ENCODE measurements at regions not wholly inside any gene's neighbourhood (a gene's known extent, or its start where the extent isn't known, plus 50 kb on each side); places are given as distances from the start of the nearest gene placed in this dataset.
A peak's percentile ranks its signal among the peaks of the same experiment; 100 is the strongest.

DNA sequence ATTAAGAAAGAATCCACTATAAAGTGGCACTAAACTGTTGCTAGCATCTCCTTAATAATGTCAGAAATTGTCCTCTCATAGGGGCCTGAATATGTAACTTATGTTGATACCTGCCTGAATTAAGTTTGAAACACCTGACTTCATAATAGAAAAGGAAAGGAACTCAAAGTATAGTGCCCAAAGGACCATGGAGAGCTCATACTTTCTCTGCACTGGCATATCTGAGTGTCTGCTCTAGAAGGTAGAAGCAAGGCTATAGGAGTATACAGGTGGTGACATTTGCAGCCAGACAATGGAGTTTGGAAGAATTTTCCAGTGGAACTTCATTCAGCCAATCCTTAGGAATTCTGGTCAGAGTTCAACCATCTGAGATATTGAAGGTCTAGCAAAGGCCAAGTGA lies 988.9 kb downstream of the RAB28 start:
- TF ChIP-seq CTCF (IDR thresholded peaks at IDR 0.05) (no peak), POLR2A (IDR thresholded peaks at IDR 0.05) (no peak)
- Histone ChIP-seq H3K4me1 (replicated peaks in 1 of 2) (no peaks in the 10 kb centered on the region), H3K4me3 (no peak overlapping the region), H3K27ac (no peak overlapping the region), H3K36me3 (replicated peaks in 1 of 2) (no peaks in the 10 kb centered on the region), H3K27me3 (no peaks in the 10 kb centered on the region), H3K9me3 (replicated peaks in 1 of 3) (peaks cover 0 to 5% (median 0%) of the 10 kb centered on the region in 3 donors)
- no peak for DNase-seq
- intact Hi-C loops (cut with DNase I), result no loop called here

GRCh38 chr4:12492730-12493393 lies 991.3 kb downstream of the RAB28 start:
- H3K27me3 ChIP-seq, result no peaks in the 10 kb centered on the region
- TF ChIP-seq CTCF (IDR thresholded peaks at IDR 0.05) (no peak), POLR2A (IDR thresholded peaks at IDR 0.05) (no peak)
- H3K4me1 ChIP-seq (replicated peaks in 1 of 2), result no peaks in the 10 kb centered on the region
- no peak overlapping the region for H3K27ac ChIP-seq
- WGBS, 4 donors, result 75 to 85% (median 83%) methylated on average over 5 of the region's 5 CpGs
- H3K4me3 ChIP-seq, result no peak overlapping the region
- DNase-seq, result no peak
- H3K9me3 ChIP-seq (replicated peaks in 1 of 3), result peaks cover 0 to 5% (median 0%) of the 10 kb centered on the region in 3 donors
- no peaks in the 10 kb centered on the region for H3K36me3 ChIP-seq (replicated peaks in 1 of 2)
- intact Hi-C loops (cut with DNase I), result no loop called here

DNA sequence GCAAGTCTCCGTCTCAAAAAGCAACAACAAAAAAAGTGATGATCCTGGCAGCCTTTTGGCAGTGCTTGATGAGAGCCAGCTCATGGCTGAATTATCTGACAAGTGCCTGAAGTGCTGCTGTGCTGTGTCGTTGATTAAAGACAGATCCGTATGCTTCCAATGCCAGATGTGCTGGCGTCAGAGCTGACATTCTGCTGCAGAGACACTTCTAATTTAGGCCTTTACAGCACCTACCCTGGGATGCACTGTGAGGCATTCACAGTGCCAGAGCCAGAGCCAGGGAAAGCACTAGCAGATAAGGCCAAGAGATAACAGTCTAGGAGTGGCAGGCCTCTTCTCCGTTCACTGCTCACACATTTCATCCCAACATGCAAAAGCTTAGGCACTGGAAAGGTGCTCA lies 995.5 kb downstream of the RAB28 start:
- 23 to 40% (median 24%) methylated on average over 4 to 5 of the region's 5 CpGs for WGBS, 4 donors
- H3K4me1 ChIP-seq (replicated peaks in 1 of 2), result no peaks in the 10 kb centered on the region
- H3K36me3 ChIP-seq (replicated peaks in 1 of 2), result no peaks in the 10 kb centered on the region
- no peak overlapping the region for H3K27ac ChIP-seq
- H3K4me3 ChIP-seq, result no peak overlapping the region
- intact Hi-C loops (cut with DNase I), result no loop called here
- H3K9me3 ChIP-seq (replicated peaks in 1 of 3), result no peaks in the 10 kb centered on the region
- no peaks in the 10 kb centered on the region for H3K27me3 ChIP-seq
- peak in 1 of 7 donors; percentile 69 for DNase-seq
- TF ChIP-seq POLR2A (IDR thresholded peaks at IDR 0.05) (no peak), CTCF (IDR thresholded peaks at IDR 0.05) (no peak)

DNA sequence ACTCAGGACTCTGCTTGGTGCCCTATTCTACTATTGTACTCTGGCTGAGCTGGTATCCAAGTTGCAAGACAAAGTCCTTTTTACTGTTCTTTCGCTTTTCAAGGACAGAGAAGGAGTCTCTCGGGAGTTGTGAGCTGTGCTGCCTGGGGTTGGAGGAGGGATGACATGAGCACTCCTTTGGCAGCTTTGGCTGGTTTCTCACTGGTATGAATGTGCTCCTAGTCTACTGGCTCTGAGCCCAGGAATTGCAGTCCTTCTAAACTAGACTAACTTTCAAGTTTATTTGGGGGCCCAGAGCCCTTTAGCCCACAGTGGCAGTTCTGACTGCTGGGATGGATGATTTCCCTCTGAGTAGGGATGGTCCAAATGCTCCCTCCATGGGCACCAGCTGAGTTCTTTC lies 997.1 kb downstream of the RAB28 start:
- DNase-seq, result no peak
- Histone ChIP-seq H3K36me3 (replicated peaks in 1 of 2) (no peaks in the 10 kb centered on the region), H3K4me3 (no peak overlapping the region), H3K27me3 (no peaks in the 10 kb centered on the region), H3K27ac (no peak overlapping the region), H3K4me1 (replicated peaks in 1 of 2) (no peaks in the 10 kb centered on the region), H3K9me3 (replicated peaks in 1 of 3) (no peaks in the 10 kb centered on the region)
- 0 to 55% (median 45%) methylated on average over 1 to 2 of the region's 2 CpGs for WGBS, 4 donors
- no peak for TF ChIP-seq POLR2A (IDR thresholded peaks at IDR 0.05)
- TF ChIP-seq CTCF (IDR thresholded peaks at IDR 0.05), result no peak
- intact Hi-C loops (cut with DNase I), result no loop called here
